Uterus (tissue), 3 donors: ENCODE measurements at regions not wholly inside any gene's neighbourhood (a gene's known extent, or its start where the extent isn't known, plus 50 kb on each side); places are given as distances from the start of the nearest gene placed in this dataset.
"Not testable (repeated sequence)": the region's sequence is repeated elsewhere in the genome, so short reads cannot be mapped to it uniquely, and the experiment has no call there.

ENCODE experiments used
- DNase-seq, 2 donors: peaks; one replicate each; pipeline ENCODE4 v3.0.0-alpha.2; 2019 to 2020
- H3K27ac ChIP-seq, 2 donors: fragments of 200-600 bp; sonication (generic); 1 replicate in 1 of 2; 2 replicates in 1 of 2; pipeline ENCODE4 v1.5.1; 2016 to 2018
- H3K27me3 ChIP-seq, 2 donors: fragments of 200-600 bp; sonication (generic); one replicate each; pipeline ENCODE4 v1.5.1; 2018 to 2019; ENCODE audit warnings: control low read depth in 1 of 2
- H3K36me3 ChIP-seq, 2 donors: fragments of 200-600 bp; sonication (generic); one replicate each; pipeline ENCODE4 v1.5.1; 2019; ENCODE audit warnings: control low read depth in 1 of 2
- H3K4me1 ChIP-seq, 2 donors: fragments of 200-600 bp; sonication (generic); one replicate each; pipeline ENCODE4 v1.5.1; 2018 to 2019; ENCODE audit warnings: control low read depth in 1 of 2
- H3K4me3 ChIP-seq, 2 donors: fragments of 200-600 bp; sonication (generic); 1 replicate in 1 of 2; 2 replicates in 1 of 2; pipeline ENCODE4 v1.5.1; 2018 to 2019; ENCODE audit warnings: mild to moderate bottlenecking in 1 of 2
- H3K9me3 ChIP-seq, 2 donors: fragments of 200-600 bp; sonication (generic); one replicate each; pipeline ENCODE4 v1.5.1; 2019; ENCODE audit warnings: control low read depth in 1 of 2
- POLR2A ChIP-seq, 2 donors: fragments of 450-650 bp; IDR thresholded peaks; one replicate each; pipeline ENCODE4 v1.6.1; 2016; ENCODE audit warnings: antibody characterized with exemption in 2 of 2, mild to moderate bottlenecking in 1 of 2, moderate library complexity in 1 of 2
- intact Hi-C: fragments of 100-400 bp; cut with DNase I; formaldehyde crosslinking; loops from one replicate; pipeline ENCODE4 v1.15.1; 2023; ENCODE audit warnings: low total_unique reads
- TF ChIP-seq, protein P1 (sequence below), 4 experiments: fragments of 200-600 bp in 2 of 4; fragments of 450-650 bp in 2 of 4; sonication (generic) in 2 of 4; IDR thresholded peaks; one replicate each; pipeline ENCODE4 v1.5.1; 2016 to 2019; ENCODE audit warnings: antibody characterized with exemption in 4 of 4, mild to moderate bottlenecking in 2 of 4, moderate library complexity in 1 of 4
- donor health status: DM: yes; HTN: yes; CAD: no.

DNA sequence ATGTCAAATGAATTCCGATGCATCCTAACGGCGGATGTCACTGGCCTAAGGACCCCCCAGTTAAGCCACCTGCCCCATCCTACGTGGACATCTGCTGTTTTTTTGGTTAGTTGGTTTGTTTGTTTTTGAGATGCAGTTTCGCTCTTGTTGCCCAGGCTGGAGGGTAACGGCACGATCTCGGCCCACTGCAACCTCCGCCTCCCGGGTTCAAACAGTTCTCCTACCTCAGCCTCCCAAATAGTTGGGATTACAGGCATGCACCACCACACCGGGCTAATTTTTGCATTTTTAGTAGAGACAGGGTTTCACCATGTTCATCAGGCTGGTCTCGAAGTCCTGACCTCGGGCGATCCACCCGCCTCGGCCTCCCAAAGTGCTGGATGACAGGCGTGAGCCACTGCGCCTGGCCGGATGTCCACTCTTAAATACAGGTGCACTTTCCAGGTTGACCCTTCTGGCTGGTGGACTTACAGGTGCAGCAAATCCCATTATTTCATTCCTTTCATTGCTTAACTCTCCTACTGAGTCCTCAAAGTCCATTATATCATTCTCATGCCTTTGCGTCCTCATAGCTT, 206.2 kb downstream of the CRLF2 start:
- H3K9me3 ChIP-seq: no peaks in the 10 kb centered on the region
- H3K27ac ChIP-seq: no peak overlapping the region
- intact Hi-C loops: no loop called here

DNA sequence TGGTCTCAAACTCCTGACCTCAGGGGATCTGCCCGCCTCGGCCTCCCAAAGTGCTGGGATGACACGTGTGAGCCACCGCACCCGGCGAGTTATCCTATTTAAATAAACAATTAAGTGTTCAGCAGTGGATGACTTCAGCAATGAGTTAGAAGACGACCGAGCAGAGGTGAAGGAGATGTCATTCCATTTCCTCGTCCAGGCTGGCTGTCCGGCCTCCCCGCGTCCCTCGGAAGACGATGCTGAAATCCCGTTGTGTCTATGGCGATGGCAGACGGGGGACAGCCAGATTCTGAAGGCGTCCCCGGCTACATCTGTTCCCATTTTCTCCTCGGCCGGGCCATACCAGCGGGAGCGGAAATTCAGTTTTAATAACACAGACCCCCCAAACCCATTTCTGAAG, 209.8 kb downstream of the CRLF2 start:
- no peak for DNase-seq
- no peak overlapping the region for H3K27ac ChIP-seq

More for the DNA sequence above, 206.2 kb downstream of the CRLF2 start:
- Histone ChIP-seq H3K36me3 (no peaks in the 10 kb centered on the region), H3K27me3 (no peaks in the 10 kb centered on the region), H3K4me1 (no peaks in the 10 kb centered on the region), H3K4me3 (no peak overlapping the region)
- TF ChIP-seq, protein P1, sequence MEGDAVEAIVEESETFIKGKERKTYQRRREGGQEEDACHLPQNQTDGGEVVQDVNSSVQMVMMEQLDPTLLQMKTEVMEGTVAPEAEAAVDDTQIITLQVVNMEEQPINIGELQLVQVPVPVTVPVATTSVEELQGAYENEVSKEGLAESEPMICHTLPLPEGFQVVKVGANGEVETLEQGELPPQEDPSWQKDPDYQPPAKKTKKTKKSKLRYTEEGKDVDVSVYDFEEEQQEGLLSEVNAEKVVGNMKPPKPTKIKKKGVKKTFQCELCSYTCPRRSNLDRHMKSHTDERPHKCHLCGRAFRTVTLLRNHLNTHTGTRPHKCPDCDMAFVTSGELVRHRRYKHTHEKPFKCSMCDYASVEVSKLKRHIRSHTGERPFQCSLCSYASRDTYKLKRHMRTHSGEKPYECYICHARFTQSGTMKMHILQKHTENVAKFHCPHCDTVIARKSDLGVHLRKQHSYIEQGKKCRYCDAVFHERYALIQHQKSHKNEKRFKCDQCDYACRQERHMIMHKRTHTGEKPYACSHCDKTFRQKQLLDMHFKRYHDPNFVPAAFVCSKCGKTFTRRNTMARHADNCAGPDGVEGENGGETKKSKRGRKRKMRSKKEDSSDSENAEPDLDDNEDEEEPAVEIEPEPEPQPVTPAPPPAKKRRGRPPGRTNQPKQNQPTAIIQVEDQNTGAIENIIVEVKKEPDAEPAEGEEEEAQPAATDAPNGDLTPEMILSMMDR (IDR thresholded peaks at IDR 0.05): no peak
- TF ChIP-seq POLR2A (IDR thresholded peaks at IDR 0.05): no peak
- no peak for DNase-seq

DNA sequence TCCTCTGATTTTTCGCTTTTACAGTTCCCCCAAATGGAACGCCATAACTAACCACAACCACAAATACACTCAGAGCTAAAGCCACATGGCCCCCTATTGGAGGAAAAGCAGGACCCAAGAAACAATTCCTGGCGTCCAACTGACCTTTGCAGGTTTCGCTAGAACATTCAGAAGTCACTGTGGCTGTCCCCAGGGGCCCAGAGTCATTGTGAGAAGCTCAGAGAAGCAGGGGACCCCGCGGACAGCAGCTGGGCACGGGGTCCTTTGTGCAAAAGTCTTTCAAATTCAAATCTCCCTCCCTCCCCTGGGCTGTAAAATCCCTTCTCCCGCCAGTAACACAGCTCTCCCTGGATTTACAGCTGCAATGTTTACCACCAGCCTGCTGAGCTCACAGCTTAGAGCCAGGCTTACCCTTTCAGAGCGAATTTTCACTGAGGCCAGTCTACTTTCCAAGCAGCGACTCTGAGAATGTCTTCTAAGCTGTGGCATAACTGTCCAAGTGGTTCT, 214.8 kb downstream of the CRLF2 start:
- H3K4me3 ChIP-seq: no peak overlapping the region
- no peaks in the 10 kb centered on the region for H3K9me3 ChIP-seq
- TF ChIP-seq, protein P1 (IDR thresholded peaks at IDR 0.05): no peak
- no peak for TF ChIP-seq POLR2A (IDR thresholded peaks at IDR 0.05)
- no peaks in the 10 kb centered on the region for H3K36me3 ChIP-seq
- H3K4me1 ChIP-seq: no peaks in the 10 kb centered on the region
- no peak overlapping the region for H3K27ac ChIP-seq
- DNase-seq: no peak
- intact Hi-C loops: no loop called here
- H3K27me3 ChIP-seq: no peaks in the 10 kb centered on the region

More for the DNA sequence above, 209.8 kb downstream of the CRLF2 start:
- no peak for TF ChIP-seq POLR2A (IDR thresholded peaks at IDR 0.05)
- TF ChIP-seq, protein P1 (IDR thresholded peaks at IDR 0.05): no peak
- no peak overlapping the region for H3K4me3 ChIP-seq
- H3K36me3 ChIP-seq: no peaks in the 10 kb centered on the region
- intact Hi-C loops: no loop called here
- no peaks in the 10 kb centered on the region for H3K4me1 ChIP-seq
- H3K9me3 ChIP-seq: no peaks in the 10 kb centered on the region
- no peaks in the 10 kb centered on the region for H3K27me3 ChIP-seq

DNA sequence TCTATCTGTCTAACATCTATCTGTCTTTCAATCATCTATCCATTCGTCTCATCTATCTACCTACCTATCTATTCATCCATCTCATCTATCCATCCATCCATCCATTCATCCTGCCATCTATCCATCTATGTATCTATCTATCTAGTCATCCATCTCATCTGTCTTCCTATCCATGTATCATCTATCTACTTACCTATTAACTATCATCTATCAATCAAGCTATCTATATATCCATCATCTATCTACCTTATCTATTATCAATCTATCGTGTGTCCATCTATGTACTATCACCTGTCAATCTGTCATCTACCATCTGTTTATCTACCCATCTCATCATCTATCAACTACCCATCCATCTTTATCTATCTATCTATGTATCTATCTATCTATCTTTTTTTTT, 217.7 kb downstream of the CRLF2 start:
- H3K36me3 ChIP-seq: no peaks in the 10 kb centered on the region
- no peak for DNase-seq
- no peak for TF ChIP-seq POLR2A (IDR thresholded peaks at IDR 0.05)
- TF ChIP-seq, protein P1 (IDR thresholded peaks at IDR 0.05): no peak
- no peak overlapping the region for H3K4me3 ChIP-seq
- no peaks in the 10 kb centered on the region for H3K4me1 ChIP-seq
- H3K27ac ChIP-seq: no peak overlapping the region
- peaks cover 0 to 2% of the 10 kb centered on the region in 2 donors for H3K9me3 ChIP-seq
- H3K27me3 ChIP-seq: no peaks in the 10 kb centered on the region
- intact Hi-C loops: no loop called here

DNA sequence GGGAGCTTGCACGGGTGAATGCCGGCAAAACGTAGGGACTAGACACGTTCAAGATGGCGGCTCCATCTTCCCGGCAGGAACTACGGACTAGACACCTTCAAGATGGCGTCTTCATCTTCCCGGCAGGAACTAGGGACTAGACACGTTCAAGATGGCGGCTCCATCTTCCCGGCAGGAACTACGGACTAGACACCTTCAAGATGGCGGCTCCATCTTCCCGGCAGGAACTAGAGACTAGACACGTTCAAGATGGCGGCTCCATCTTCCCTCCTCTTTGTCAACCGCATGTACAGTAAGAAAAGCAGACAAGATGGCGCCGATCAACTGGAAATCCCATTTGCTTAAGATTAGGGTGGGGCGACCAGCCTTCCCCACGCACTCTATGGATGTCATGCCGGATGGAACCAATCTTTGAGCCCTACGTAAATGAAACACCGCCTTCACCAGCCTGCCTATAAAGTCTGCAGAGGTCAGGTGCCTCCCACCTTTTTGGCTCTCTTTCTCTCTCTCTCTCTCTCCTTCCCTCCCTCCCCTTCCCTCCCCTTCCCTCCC, 222.4 kb downstream of the CRLF2 start:
- Histone ChIP-seq H3K9me3 (peaks cover 0 to 2% of the 10 kb centered on the region in 2 donors), H3K36me3 (no peaks in the 10 kb centered on the region), H3K4me1 (no peaks in the 10 kb centered on the region), H3K27ac (peak overlapping the region; percentile 53 to 54), H3K27me3 (no peaks in the 10 kb centered on the region), H3K4me3 (peak overlapping the region; percentile 9 to 30)
- peak; percentile 82 to 95 for DNase-seq
- intact Hi-C loops: loop anchor here (10.0 kb wide), 1 partner anchor 1335 kb away; no protein-coding TSS in a partner anchor
- no peak for TF ChIP-seq POLR2A (IDR thresholded peaks at IDR 0.05)

DNA sequence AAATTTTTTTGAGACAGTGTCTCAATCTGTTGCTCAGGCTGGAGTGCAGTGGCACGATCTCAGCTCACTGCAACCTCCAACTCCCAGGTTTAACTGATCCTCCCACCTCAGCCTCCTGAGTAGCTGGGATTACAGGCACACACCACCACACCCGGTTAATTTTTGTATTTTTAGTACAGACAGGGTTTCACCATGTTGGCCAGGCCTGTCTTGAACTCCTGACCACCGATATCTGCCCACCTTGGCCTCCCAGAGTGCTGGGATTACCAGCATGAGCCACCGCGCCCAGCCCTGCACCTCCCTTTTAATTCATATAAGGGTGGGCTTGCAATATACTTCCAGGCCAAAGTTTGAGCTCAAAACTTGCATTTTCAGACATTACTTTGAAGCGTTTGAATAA, 223.9 kb downstream of the CRLF2 start:
- not testable (repeated sequence) for H3K27ac ChIP-seq, H3K4me1 ChIP-seq, DNase-seq, H3K9me3 ChIP-seq, H3K27me3 ChIP-seq, H3K4me3 ChIP-seq, H3K36me3 ChIP-seq
- intact Hi-C loops: loop anchor here (10.0 kb wide), 1 partner anchor 1336 kb away; no protein-coding TSS in a partner anchor
